ENCODE measurements at regions not wholly inside any gene's neighbourhood (a gene's known extent, or its start where the extent isn't known, plus 50 kb on each side); places are given as distances from the start of the nearest gene placed in this dataset.

- Histone ChIP-seq H3K27ac (ENCODE audit: low read length) (no peak overlapping the region), H3K4me3 (ENCODE audit: low read depth in 1 of 2, low read length in 2 of 2) (no peak overlapping the region), H3K27me3 (ENCODE audit: insufficient read depth, low read length, poor library complexity) (peaks cover 10% of the 10 kb centered on the region), H3K4me1 (ENCODE audit: insufficient read depth, low read length) (no peaks in the 10 kb centered on the region), H3K9me3 (ENCODE audit: insufficient read depth, low read length, severe bottlenecking) (no peaks in the 10 kb centered on the region), H2AFZ (ENCODE audit: low read depth, low read length) (no peak overlapping the region), H3K79me2 (ENCODE audit: insufficient read depth, low read length) (no peaks in the 10 kb centered on the region), H3K4me2 (ENCODE audit: insufficient read depth, low read length) (no peak overlapping the region), H3K9ac (ENCODE audit: low read depth, low read length) (no peak overlapping the region), H4K20me1 (ENCODE audit: insufficient read depth, low read length) (no peaks in the 10 kb centered on the region), H3K36me3 (ENCODE audit: insufficient read depth, low read length) (no peaks in the 10 kb centered on the region)
- ATAC-seq (ENCODE audit: insufficient read depth, low read depth) (no peak), DNase-seq (no peak)
- no peak for TF ChIP-seq CTCF (IDR thresholded peaks at IDR 0.05; ENCODE audit: borderline replicate concordance, extremely low read depth, low read length, poor library complexity, severe bottlenecking)
- no peak for TF ChIP-seq EZH2 (IDR thresholded peaks at IDR 0.05; ENCODE audit: borderline replicate concordance, low read depth, low read length, severe bottlenecking)
These were observed 96.1 kb downstream of the VEGFA start for GRCh38 chr6:43865932-43866645.

GRCh38 chr6:43865086-43865485 lies 95.1 kb downstream of the VEGFA start:
- H2AFZ ChIP-seq (ENCODE audit: low read depth, low read length), result no peak overlapping the region
- TF ChIP-seq EZH2 (IDR thresholded peaks at IDR 0.05; ENCODE audit: borderline replicate concordance, low read depth, low read length, severe bottlenecking) (no peak), CTCF (IDR thresholded peaks at IDR 0.05; ENCODE audit: borderline replicate concordance, extremely low read depth, low read length, poor library complexity, severe bottlenecking) (no peak)

GRCh38 chr6:43862925-43863324 lies 92.9 kb downstream of the VEGFA start:
- no peak overlapping the region for H2AFZ ChIP-seq (ENCODE audit: low read depth, low read length)

More at GRCh38 chr6:43865086-43865485, 95.1 kb downstream of the VEGFA start:
- no peak overlapping the region for H3K4me2 ChIP-seq (ENCODE audit: insufficient read depth, low read length)
- no peaks in the 10 kb centered on the region for H3K79me2 ChIP-seq (ENCODE audit: insufficient read depth, low read length)
- DNase-seq, result no peak
- peaks cover 7% of the 10 kb centered on the region for H3K27me3 ChIP-seq (ENCODE audit: insufficient read depth, low read length, poor library complexity)
- no peaks in the 10 kb centered on the region for H4K20me1 ChIP-seq (ENCODE audit: insufficient read depth, low read length)
- H3K9ac ChIP-seq (ENCODE audit: low read depth, low read length), result no peak overlapping the region
- no peak overlapping the region for H3K4me3 ChIP-seq (ENCODE audit: low read depth in 1 of 2, low read length in 2 of 2)
- H3K9me3 ChIP-seq (ENCODE audit: insufficient read depth, low read length, severe bottlenecking), result no peaks in the 10 kb centered on the region
- no peaks in the 10 kb centered on the region for H3K4me1 ChIP-seq (ENCODE audit: insufficient read depth, low read length)
- no peak overlapping the region for H3K27ac ChIP-seq (ENCODE audit: low read length)
- ATAC-seq (ENCODE audit: insufficient read depth, low read depth), result no peak
- no peaks in the 10 kb centered on the region for H3K36me3 ChIP-seq (ENCODE audit: insufficient read depth, low read length)

More at GRCh38 chr6:43862925-43863324, 92.9 kb downstream of the VEGFA start:
- Histone ChIP-seq H3K9me3 (ENCODE audit: insufficient read depth, low read length, severe bottlenecking) (no peaks in the 10 kb centered on the region), H3K27ac (ENCODE audit: low read length) (no peak overlapping the region), H3K79me2 (ENCODE audit: insufficient read depth, low read length) (no peaks in the 10 kb centered on the region), H4K20me1 (ENCODE audit: insufficient read depth, low read length) (no peaks in the 10 kb centered on the region), H3K4me2 (ENCODE audit: insufficient read depth, low read length) (no peak overlapping the region), H3K27me3 (ENCODE audit: insufficient read depth, low read length, poor library complexity) (peaks cover 6% of the 10 kb centered on the region), H3K36me3 (ENCODE audit: insufficient read depth, low read length) (no peaks in the 10 kb centered on the region), H3K9ac (ENCODE audit: low read depth, low read length) (no peak overlapping the region), H3K4me1 (ENCODE audit: insufficient read depth, low read length) (no peaks in the 10 kb centered on the region), H3K4me3 (ENCODE audit: low read depth in 1 of 2, low read length in 2 of 2) (no peak overlapping the region)
- no peak for TF ChIP-seq EZH2 (IDR thresholded peaks at IDR 0.05; ENCODE audit: borderline replicate concordance, low read depth, low read length, severe bottlenecking)
- TF ChIP-seq CTCF (IDR thresholded peaks at IDR 0.05; ENCODE audit: borderline replicate concordance, extremely low read depth, low read length, poor library complexity, severe bottlenecking), result no peak
- DNase-seq (no peak), ATAC-seq (ENCODE audit: insufficient read depth, low read depth) (no peak)

All from DND-41 (cell line).